ENCODE measurements at regions not wholly inside any gene's neighbourhood (a gene's known extent, or its start where the extent isn't known, plus 50 kb on each side); places are given as distances from the start of the nearest gene placed in this dataset.

GRCh38 chr5:117812861-117813260 is 1175.5 kb downstream of the DTWD2 start:
- H3K9me2 ChIP-seq (ENCODE audit: insufficient read depth) = peaks cover 8% of the 10 kb centered on the region
- H3F3A ChIP-seq (replicated peaks; ENCODE audit: low read depth) = no peaks in the 10 kb centered on the region
- H3K36me3 ChIP-seq (ENCODE audit: insufficient read depth) = no peaks in the 10 kb centered on the region
- no peaks in the 10 kb centered on the region for H3K79me2 ChIP-seq (replicated peaks; ENCODE audit: insufficient read depth)
- H3K4me1 Mint-ChIP-seq = no peaks in the 10 kb centered on the region
- no peaks in the 10 kb centered on the region for H3K27me3 ChIP-seq (ENCODE audit: insufficient read depth)
- H3K36me3 Mint-ChIP-seq (ENCODE audit: low read depth) = no peaks in the 10 kb centered on the region
- H3K9me3 Mint-ChIP-seq = peaks cover 8% of the 10 kb centered on the region; the same call in 2 of the 3 replicates
- no peak overlapping the region for H3K4me2 ChIP-seq
- H3K27me3 Mint-ChIP-seq (ENCODE audit: insufficient read depth, low read depth, poor library complexity) = no peaks in the 10 kb centered on the region
- DNase-seq (ENCODE audit: low spot score) (no peak), ATAC-seq (no peak)
- H2AFZ ChIP-seq = no peak overlapping the region
- H3K27ac Mint-ChIP-seq = no peak overlapping the region
- no peak overlapping the region for H3K4me3 ChIP-seq
- no peaks in the 10 kb centered on the region for H4K20me1 ChIP-seq (replicated peaks; ENCODE audit: insufficient read depth)
- TF ChIP-seq REST (IDR thresholded peaks at IDR 0.05; ENCODE audit: unreplicated experiment) (no peak), ZNF114 (CRISPR knock-in tag; IDR thresholded peaks at IDR 0.05) (no peak), POLR2AphosphoS5 (IDR thresholded peaks at IDR 0.05; ENCODE audit: low read depth) (no peak), CREB1 (CRISPR knock-in tag; IDR thresholded peaks at IDR 0.05; ENCODE audit: low read depth) (no peak), ETS1 (IDR thresholded peaks at IDR 0.05) (no peak), STAT1 (IDR thresholded peaks at IDR 0.05; ENCODE audit: unreplicated experiment) (no peak), NANOG (IDR thresholded peaks at IDR 0.05; ENCODE audit: borderline replicate concordance) (no peak), ZNF331 (CRISPR knock-in tag; IDR thresholded peaks at IDR 0.05; ENCODE audit: low read depth) (no peak)
- no peak overlapping the region for H3K4me3 Mint-ChIP-seq
- no peaks in the 10 kb centered on the region for H3K4me1 ChIP-seq (ENCODE audit: insufficient read depth)
- no peak overlapping the region for H3K27ac ChIP-seq (ENCODE audit: low read depth)

GRCh38 chr5:117809251-117809650 is 1179.1 kb downstream of the DTWD2 start:
- no peaks in the 10 kb centered on the region for H3K36me3 Mint-ChIP-seq (ENCODE audit: low read depth)
- H3K27me3 ChIP-seq (ENCODE audit: insufficient read depth) = peaks cover 18% of the 10 kb centered on the region; the same call in 1 of the 2 replicates
- H3K4me3 Mint-ChIP-seq = no peak overlapping the region
- TF ChIP-seq, protein P1, sequence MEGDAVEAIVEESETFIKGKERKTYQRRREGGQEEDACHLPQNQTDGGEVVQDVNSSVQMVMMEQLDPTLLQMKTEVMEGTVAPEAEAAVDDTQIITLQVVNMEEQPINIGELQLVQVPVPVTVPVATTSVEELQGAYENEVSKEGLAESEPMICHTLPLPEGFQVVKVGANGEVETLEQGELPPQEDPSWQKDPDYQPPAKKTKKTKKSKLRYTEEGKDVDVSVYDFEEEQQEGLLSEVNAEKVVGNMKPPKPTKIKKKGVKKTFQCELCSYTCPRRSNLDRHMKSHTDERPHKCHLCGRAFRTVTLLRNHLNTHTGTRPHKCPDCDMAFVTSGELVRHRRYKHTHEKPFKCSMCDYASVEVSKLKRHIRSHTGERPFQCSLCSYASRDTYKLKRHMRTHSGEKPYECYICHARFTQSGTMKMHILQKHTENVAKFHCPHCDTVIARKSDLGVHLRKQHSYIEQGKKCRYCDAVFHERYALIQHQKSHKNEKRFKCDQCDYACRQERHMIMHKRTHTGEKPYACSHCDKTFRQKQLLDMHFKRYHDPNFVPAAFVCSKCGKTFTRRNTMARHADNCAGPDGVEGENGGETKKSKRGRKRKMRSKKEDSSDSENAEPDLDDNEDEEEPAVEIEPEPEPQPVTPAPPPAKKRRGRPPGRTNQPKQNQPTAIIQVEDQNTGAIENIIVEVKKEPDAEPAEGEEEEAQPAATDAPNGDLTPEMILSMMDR (conservative IDR thresholded peaks at IDR 0.05; ENCODE audit: low read depth in 2 of 2) = no peak
- TF ChIP-seq STAT1 (IDR thresholded peaks at IDR 0.05; ENCODE audit: unreplicated experiment) = no peak
- TF ChIP-seq EZH2 (IDR thresholded peaks at IDR 0.05; ENCODE audit: low read depth, unreplicated experiment) = no peak
- no peak for TF ChIP-seq CREB1 (CRISPR knock-in tag; IDR thresholded peaks at IDR 0.05; ENCODE audit: low read depth)
- no peak for TF ChIP-seq EZH2phosphoT487 (IDR thresholded peaks at IDR 0.05; ENCODE audit: unreplicated experiment)
- TF ChIP-seq ETS1 (IDR thresholded peaks at IDR 0.05) = no peak
- no peak for TF ChIP-seq ZNF331 (CRISPR knock-in tag; IDR thresholded peaks at IDR 0.05; ENCODE audit: low read depth)

More at GRCh38 chr5:117809251-117809650, 1179.1 kb downstream of the DTWD2 start:
- ATAC-seq (no peak), DNase-seq (ENCODE audit: low spot score) (no peak)
- Histone ChIP-seq H3K36me3 (ENCODE audit: insufficient read depth) (no peaks in the 10 kb centered on the region), H3K4me3 (no peak overlapping the region), H3K9me2 (ENCODE audit: insufficient read depth) (peaks cover 3% of the 10 kb centered on the region; the same call in 1 of the 2 replicates), H3K27ac (ENCODE audit: low read depth) (no peak overlapping the region), H3F3A (replicated peaks; ENCODE audit: low read depth) (no peaks in the 10 kb centered on the region), H3K4me1 (ENCODE audit: insufficient read depth) (peaks cover 3% of the 10 kb centered on the region; the same call in 1 of the 2 replicates), H2AFZ (no peak overlapping the region), H3K79me2 (replicated peaks; ENCODE audit: insufficient read depth) (no peaks in the 10 kb centered on the region), H3K4me2 (no peak overlapping the region), H4K20me1 (replicated peaks; ENCODE audit: insufficient read depth) (no peaks in the 10 kb centered on the region)
- Mint-ChIP-seq H3K27ac (no peak overlapping the region), H3K9me3 (no peaks in the 10 kb centered on the region), H3K27me3 (ENCODE audit: insufficient read depth, low read depth, poor library complexity) (no peaks in the 10 kb centered on the region), H3K4me1 (peaks cover 13% of the 10 kb centered on the region)

Data from GM23338 (cell line).